Activated CD4-positive, alpha-beta T cell treated with anti-CD3 and anti-CD28 coated beads, Interleukin-2, amount 10 ng/mL, durations not matched to agents 7 days and 5 days (primary cell): ENCODE measurements at regions not wholly inside any gene's neighbourhood (a gene's known extent, or its start where the extent isn't known, plus 50 kb on each side); places are given as distances from the start of the nearest gene placed in this dataset.

Source experiments
- CTCF ChIA-PET: fragments of 350-600 bp; sonication (Branson Sonifier 250); formaldehyde crosslinking; loops from one replicate; lab custom pipeline; 2021; ENCODE audit warnings: antibody characterized with exemption; lab: Charles Lee
- POLR2A ChIA-PET: fragments of 350-600 bp; sonication (Branson Sonifier 250); formaldehyde crosslinking; loops from one replicate; lab custom pipeline; 2021; ENCODE audit warnings: antibody characterized with exemption; lab: Charles Lee
- DNase-seq: peaks from one replicate; pipeline ENCODE4 v3.0.0-alpha.2; 2020
- H3K27ac Mint-ChIP-seq: one replicate; pipeline ENCODE4 v1.8.0; 2021; ENCODE audit warnings: mild to moderate bottlenecking, moderate library complexity, mixed read lengths
- H3K27me3 Mint-ChIP-seq: one replicate; pipeline ENCODE4 v1.8.0; 2021; ENCODE audit warnings: mixed read lengths
- H3K36me3 Mint-ChIP-seq: one replicate; pipeline ENCODE4 v1.8.0; 2021; ENCODE audit warnings: low read depth, mixed read lengths
- H3K4me1 Mint-ChIP-seq: one replicate; pipeline ENCODE4 v1.8.0; 2021; ENCODE audit warnings: mixed read lengths
- H3K4me3 Mint-ChIP-seq: one replicate; pipeline ENCODE4 v1.8.0; 2021; ENCODE audit warnings: mild to moderate bottlenecking, moderate library complexity, mixed read lengths
- H3K9me3 Mint-ChIP-seq: one replicate; pipeline ENCODE4 v1.8.0; 2021; ENCODE audit warnings: mixed read lengths

DNA sequence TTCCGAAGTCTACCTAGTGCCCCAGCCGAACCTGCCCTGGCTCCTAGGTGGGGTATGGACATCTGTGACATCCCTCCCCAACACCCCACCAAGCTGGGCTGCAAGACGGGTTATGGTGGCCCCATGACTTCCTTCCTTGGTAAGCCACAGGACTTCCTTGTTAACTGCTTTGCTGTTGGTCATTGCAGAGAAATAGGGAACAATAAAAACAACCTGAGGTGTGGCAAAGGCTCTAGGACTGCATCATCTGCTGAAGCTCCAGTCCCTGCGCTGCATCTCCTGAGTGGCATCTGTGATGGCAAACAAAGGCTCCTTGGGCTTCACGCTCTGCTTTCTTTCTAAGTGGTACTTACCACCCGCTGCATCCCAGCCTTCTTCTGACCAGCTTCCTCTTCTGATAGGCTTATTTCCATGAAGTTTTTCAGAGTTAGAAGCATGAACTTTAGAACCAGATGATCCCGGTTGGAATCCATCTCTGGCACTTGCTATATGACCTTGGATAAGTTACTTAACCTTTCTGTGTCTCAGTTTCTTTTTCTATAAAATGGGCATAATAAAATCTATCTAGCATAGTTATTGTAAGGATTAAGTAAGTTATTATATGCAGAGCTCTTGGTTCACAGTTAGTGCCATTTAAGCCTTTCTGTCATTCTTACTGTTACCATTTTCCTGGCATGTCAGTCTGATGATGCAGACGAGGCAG lies 216.8 kb downstream of the RPS24 start:
- CTCF ChIA-PET, result interaction anchor here (1.7 kb wide), 1 partner anchor 62 kb away, joined by 3 read pairs; no protein-coding TSS in a partner anchor
- Mint-ChIP-seq H3K27ac (peak overlapping the region; percentile 52), H3K4me1 (peaks cover 30% of the 10 kb centered on the region), H3K36me3 (no peaks in the 10 kb centered on the region), H3K9me3 (no peaks in the 10 kb centered on the region), H3K27me3 (peaks cover 6% of the 10 kb centered on the region), H3K4me3 (no peak overlapping the region)
- POLR2A ChIA-PET, result no interaction called here
- peak; percentile 7 for DNase-seq

DNA sequence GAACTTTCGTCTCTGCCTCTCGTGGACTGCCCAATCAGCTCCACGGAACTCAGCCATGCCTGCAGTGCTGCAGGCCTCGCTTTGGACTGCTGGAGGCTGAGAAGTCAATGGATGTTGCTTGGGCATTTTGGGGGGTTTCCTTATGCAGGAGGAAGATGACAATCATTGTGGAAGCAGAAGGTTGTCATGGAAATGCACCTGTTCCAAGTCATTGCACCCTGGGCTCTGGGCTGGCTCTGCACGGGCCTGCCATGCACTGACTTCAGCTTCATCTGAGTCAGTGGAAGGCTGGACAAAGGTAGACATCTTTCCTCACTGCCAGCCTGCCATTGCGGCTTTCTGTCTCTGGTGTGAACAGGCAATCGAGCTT lies 217.3 kb downstream of the RPS24 start:
- no peak overlapping the region for H3K27ac Mint-ChIP-seq

DNA sequence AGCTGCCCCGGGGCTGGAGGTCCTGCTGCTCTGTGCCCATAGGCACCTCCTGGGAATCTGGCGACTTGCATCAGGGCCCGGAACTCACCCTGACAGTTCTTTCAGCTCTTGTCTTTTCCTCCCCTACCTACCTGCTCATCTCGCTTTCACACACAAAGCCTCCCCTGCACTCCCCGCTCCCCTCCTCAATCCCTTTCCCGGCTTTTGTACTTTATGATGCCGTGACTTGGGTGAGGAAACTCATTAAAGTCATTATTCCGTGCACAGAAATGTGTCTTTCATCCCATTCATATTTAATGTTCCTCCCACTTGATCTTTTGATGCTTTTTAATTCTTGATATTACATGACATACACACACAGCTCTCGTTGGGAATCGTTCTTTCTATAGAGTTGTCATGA lies 218.6 kb downstream of the RPS24 start:
- DNase-seq, result no peak
- Mint-ChIP-seq H3K4me3 (no peak overlapping the region), H3K27me3 (peaks cover 6% of the 10 kb centered on the region), H3K4me1 (peaks cover 30% of the 10 kb centered on the region), H3K9me3 (no peaks in the 10 kb centered on the region), H3K36me3 (no peaks in the 10 kb centered on the region), H3K27ac (no peak overlapping the region)
- ChIA-PET POLR2A (no interaction called here), CTCF (no interaction called here)

More for the DNA sequence above, 217.3 kb downstream of the RPS24 start:
- peaks cover 30% of the 10 kb centered on the region for H3K4me1 Mint-ChIP-seq
- POLR2A ChIA-PET, result no interaction called here
- no peaks in the 10 kb centered on the region for H3K36me3 Mint-ChIP-seq
- DNase-seq, result no peak
- H3K9me3 Mint-ChIP-seq, result no peaks in the 10 kb centered on the region
- no peak overlapping the region for H3K4me3 Mint-ChIP-seq
- CTCF ChIA-PET, result interaction anchor here (1.7 kb wide), 1 partner anchor 63 kb away, joined by 3 read pairs; no protein-coding TSS in a partner anchor
- peaks cover 6% of the 10 kb centered on the region for H3K27me3 Mint-ChIP-seq

DNA sequence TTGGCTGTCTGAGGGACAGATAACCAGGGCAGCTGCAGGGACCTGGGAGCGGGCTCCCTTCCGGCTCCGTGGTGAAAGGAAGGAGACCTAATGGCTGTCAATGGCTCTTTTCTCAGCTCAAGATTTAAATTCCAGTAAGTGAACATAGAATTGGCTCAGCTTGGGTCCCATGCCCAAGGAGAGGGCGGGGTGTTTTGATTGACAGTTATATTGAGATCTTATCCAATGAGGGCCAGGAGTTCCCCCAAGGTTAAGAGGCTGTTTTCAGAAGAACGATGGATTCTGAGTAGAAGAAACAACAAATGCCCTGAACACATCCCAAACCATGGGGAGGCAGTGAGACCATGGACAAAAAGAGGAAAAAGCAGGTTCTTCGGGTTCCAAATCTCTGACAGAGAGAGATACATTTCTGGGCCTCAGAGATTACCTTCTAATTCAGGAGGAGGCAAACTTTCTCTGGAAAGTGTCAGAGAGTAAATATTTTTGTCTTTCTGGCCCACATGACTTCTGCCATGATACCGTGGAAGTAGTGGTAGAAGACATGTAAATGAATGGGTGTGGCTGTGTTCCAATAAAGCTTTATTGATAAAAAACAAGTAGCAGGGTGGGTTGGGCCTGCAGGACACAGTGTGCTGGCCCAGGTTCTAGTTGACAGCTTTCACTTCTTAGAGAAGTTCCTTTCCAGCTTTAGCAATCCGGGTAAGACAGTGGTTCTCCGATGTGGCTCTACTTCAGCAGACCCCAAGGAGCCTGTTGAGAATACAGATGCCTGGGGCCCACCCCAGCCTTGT lies 219.6 kb downstream of the RPS24 start:
- Mint-ChIP-seq H3K27ac (no peak overlapping the region), H3K27me3 (peaks cover 7% of the 10 kb centered on the region), H3K9me3 (no peaks in the 10 kb centered on the region), H3K36me3 (no peaks in the 10 kb centered on the region), H3K4me3 (no peak overlapping the region), H3K4me1 (peaks cover 30% of the 10 kb centered on the region)
- CTCF ChIA-PET, result no interaction called here
- no peak for DNase-seq
- POLR2A ChIA-PET, result no interaction called here

DNA sequence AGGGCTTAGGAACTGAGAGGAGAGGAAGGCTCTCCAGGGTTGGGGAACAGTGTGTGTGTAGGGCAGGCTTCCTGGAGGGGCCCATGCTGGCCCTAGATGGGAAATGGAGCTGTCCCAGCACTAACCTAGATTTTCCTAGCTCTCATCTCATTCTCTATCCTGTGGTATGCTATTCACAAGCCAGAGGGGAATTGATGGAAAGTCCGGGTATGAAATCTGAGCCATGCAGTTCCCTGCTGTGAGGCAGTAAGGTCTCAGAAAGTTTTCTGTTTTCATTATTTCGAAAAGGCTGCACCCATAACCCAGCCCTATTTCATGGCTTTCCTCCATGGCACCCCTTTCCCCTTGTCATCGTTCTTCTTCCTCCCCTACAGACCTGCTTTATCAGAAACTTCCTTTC lies 220.3 kb downstream of the RPS24 start:
- H3K27me3 Mint-ChIP-seq, result peaks cover 7% of the 10 kb centered on the region
- H3K4me1 Mint-ChIP-seq, result peaks cover 22% of the 10 kb centered on the region
- no peaks in the 10 kb centered on the region for H3K36me3 Mint-ChIP-seq
- DNase-seq, result no peak
- CTCF ChIA-PET, result no interaction called here
- POLR2A ChIA-PET, result no interaction called here
- no peaks in the 10 kb centered on the region for H3K9me3 Mint-ChIP-seq
- no peak overlapping the region for H3K27ac Mint-ChIP-seq
- no peak overlapping the region for H3K4me3 Mint-ChIP-seq

DNA sequence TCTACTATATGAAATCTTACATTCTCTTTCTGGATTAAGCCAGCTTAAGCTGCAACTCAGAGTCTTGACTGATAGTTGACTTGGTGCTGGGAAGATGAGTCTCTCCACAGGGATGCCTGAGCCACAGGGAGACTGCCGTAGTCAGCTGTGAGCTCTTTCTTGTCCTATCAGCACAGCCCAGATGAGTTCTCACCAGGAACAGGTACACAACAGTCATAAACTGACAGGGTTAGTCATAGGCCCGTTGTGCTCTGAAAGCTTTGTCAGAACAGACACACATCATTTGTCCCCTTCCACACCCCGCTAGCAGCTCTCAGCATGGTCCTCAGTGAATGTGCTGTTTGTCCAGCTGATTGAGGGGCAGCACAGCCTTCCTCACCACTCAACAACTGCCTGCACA lies 221.6 kb downstream of the RPS24 start:
- POLR2A ChIA-PET, result no interaction called here
- H3K9me3 Mint-ChIP-seq, result no peaks in the 10 kb centered on the region
- H3K4me3 Mint-ChIP-seq, result no peak overlapping the region
- CTCF ChIA-PET, result interaction anchor here (1.0 kb wide), 1 partner anchor 16 kb away, joined by 3 read pairs; no protein-coding TSS in a partner anchor
- no peak for DNase-seq
- peaks cover 11% of the 10 kb centered on the region for H3K4me1 Mint-ChIP-seq
- H3K36me3 Mint-ChIP-seq, result no peaks in the 10 kb centered on the region
- H3K27me3 Mint-ChIP-seq, result peaks cover 4% of the 10 kb centered on the region
- no peak overlapping the region for H3K27ac Mint-ChIP-seq

DNA sequence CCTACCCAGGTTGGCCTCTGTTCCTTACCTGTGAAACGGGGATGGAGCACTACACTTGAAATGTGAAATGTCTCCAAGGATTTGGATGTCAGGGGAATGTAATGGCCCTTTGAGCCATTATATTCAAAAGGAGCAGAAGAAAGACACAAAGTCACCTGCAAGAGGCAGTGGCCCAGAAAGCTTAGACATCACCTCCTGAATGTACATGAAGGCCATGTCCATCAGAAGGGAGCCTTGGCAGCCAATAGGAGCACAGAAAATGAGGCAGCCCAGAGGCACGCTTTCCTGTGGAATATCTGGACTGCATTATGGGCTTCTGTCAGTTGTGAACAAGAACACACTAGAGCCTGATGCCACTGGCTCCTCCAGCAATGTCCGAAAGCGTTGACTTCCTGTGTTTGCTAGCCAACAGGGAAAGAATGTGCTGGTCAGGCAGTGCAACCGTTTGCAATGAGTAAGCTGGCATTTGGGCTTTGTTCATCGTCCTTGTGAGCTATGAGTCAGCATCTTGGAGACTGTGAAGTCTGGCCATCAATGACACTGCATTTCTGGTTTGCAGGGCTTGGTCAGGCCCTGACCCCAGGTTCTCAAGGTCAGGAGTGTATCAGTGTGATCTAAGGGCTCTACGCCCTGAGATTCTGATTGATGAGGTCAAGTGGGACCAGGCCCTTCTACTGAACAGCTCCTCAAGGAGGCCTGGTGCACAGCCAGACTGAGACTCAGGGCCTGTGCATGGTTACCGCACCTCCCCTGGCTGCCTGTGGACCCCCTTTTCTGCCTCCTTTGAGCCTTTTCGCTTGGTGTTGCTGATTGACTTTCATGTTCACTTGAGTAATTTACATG lies 222.4 kb downstream of the RPS24 start:
- Mint-ChIP-seq H3K4me3 (no peak overlapping the region), H3K36me3 (no peaks in the 10 kb centered on the region), H3K4me1 (peaks cover 3% of the 10 kb centered on the region), H3K9me3 (no peaks in the 10 kb centered on the region), H3K27me3 (peaks cover 4% of the 10 kb centered on the region), H3K27ac (no peak overlapping the region)
- DNase-seq, result no peak
- ChIA-PET POLR2A (no interaction called here), CTCF (interaction anchor here (1.0 kb wide), 1 partner anchor 15 kb away, joined by 3 read pairs; no protein-coding TSS in a partner anchor)

DNA sequence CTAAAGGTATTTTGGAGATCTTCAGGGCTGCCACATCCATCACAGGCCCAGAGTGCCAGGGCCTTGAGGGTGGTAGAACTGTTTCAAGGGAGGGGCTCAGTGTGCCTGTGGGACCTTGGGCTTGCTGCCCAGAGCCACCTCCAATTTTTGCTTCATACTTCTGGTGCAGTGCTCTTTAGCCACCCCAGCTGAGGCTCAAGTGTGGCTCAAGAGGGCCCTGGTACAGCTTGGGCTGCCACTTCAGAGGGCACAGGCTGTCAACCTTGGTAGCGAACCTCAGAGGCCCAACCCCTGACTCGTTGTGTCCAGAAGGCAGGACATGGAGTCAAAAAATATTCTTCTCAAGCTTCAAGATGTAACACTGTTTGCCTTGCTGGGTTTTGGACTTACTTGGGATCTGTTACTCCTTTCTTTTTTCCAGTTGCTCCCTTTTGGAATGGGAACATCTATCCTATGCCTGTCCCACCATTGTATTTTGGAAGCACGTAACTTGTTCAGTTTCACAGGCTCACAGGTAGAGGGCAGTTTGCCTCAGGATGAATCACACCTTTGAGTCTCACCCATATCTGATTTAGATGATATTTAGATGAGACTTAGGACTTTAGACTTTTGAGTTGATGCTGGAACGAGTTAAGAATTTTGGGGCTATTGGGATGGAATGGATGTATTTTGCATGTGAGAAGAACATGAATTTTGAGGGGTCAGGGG lies 224.8 kb downstream of the RPS24 start:
- Mint-ChIP-seq H3K36me3 (no peaks in the 10 kb centered on the region), H3K27ac (no peak overlapping the region), H3K27me3 (peaks cover 4% of the 10 kb centered on the region), H3K4me1 (no peaks in the 10 kb centered on the region), H3K4me3 (no peak overlapping the region), H3K9me3 (no peaks in the 10 kb centered on the region)
- ChIA-PET POLR2A (no interaction called here), CTCF (no interaction called here)
- no peak for DNase-seq

DNA sequence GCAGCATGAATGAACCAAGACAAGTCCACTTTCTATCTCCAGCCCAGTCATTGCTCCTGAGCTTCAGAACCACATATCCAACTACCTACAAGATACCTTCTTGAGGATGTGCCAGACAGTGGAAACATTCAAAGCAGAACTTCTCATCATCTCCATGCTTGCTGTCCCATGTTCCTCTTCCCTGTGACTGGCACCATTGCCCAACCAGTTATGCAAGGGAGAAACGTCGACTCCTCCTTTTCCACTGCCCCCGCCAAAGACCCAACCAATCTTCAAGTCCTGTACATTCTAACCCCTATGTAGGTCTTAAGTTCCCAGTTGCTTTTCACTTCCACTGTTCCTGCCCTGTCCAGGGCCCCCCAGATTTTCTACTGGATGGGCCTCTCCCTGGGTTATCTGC lies 225.7 kb downstream of the RPS24 start:
- DNase-seq, result no peak
- ChIA-PET POLR2A (no interaction called here), CTCF (interaction anchor here (0.6 kb wide), 1 partner anchor 9 kb away, joined by 3 read pairs; no protein-coding TSS in a partner anchor)
- Mint-ChIP-seq H3K27ac (no peak overlapping the region), H3K36me3 (no peaks in the 10 kb centered on the region), H3K9me3 (no peaks in the 10 kb centered on the region), H3K4me3 (no peak overlapping the region), H3K4me1 (no peaks in the 10 kb centered on the region), H3K27me3 (peaks cover 4% of the 10 kb centered on the region)

DNA sequence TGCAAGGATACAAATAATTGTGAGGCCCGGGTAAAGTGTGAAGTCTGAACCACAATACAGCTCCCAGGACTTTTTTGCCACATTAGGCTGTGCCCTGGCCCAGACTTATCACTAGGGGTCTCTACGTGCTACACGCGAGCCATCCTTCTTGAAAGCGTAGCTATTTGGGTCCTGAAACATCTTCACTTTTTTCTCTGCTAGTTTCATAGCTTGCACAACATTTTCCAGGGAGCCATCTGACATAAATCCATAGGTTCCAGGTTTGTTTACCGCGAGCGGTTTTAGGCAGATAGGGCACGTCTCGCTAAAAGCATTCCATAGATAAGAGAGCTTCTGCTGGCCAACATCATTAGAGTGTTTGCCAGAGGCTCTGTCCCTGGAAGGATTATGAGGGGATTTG lies 226.5 kb downstream of the RPS24 start:
- ChIA-PET POLR2A (no interaction called here), CTCF (interaction anchor here (0.8 to 0.9 kb wide), 2 partner anchors 11 kb away, joined by 3 read pairs; no protein-coding TSS in a partner anchor)
- Mint-ChIP-seq H3K27ac (no peak overlapping the region), H3K9me3 (no peaks in the 10 kb centered on the region), H3K4me1 (no peaks in the 10 kb centered on the region), H3K36me3 (no peaks in the 10 kb centered on the region), H3K27me3 (peaks cover 4% of the 10 kb centered on the region), H3K4me3 (no peak overlapping the region)
- no peak for DNase-seq

DNA sequence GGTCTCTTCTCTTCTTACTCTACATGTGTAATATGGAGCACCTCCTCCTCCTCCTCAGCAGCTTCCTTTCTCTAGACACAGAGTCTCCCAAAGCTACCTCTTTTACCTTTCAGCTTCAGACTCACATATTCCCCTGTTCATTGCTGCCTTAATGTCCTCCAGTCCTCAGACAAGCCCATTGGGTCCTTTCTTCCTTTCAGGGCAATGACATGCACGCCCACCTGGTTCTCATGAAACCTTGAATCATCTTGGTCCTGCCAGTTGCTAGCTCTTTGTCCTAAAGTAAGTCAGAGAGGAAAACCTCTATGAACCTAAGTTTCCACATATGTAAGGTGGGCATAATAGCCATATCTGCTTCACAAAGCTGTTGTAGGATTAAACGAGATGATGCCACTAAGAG lies 227.0 kb downstream of the RPS24 start:
- Mint-ChIP-seq H3K4me1 (no peaks in the 10 kb centered on the region), H3K9me3 (no peaks in the 10 kb centered on the region), H3K4me3 (no peak overlapping the region), H3K27me3 (peaks cover 4% of the 10 kb centered on the region), H3K27ac (no peak overlapping the region), H3K36me3 (no peaks in the 10 kb centered on the region)
- ChIA-PET CTCF (interaction anchor here (0.8 to 0.9 kb wide), 2 partner anchors 10 to 12 kb away, joined by 3 read pairs; no protein-coding TSS in a partner anchor), POLR2A (no interaction called here)
- no peak for DNase-seq

DNA sequence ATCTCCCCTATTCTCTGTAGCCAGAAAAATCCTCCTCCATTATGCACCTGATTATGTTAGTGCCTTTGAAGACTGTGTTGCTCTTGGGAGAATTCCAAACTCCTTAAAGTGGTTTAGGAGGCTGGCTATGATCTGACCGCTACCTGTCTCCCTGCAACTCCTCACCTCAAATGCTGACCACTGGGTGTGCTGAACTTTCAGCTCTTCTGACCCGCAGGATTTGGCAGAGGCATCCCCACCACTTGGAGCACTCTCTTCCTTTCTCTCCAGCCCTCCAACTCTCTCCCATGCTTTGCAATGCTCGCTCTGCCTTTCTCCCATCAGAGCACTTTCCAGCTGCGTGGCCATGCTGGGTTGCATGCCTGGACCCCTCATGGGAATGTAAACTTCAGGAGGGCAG lies 227.6 kb downstream of the RPS24 start:
- ChIA-PET POLR2A (no interaction called here), CTCF (no interaction called here)
- peaks cover 4% of the 10 kb centered on the region for H3K27me3 Mint-ChIP-seq
- H3K36me3 Mint-ChIP-seq, result no peaks in the 10 kb centered on the region
- H3K4me3 Mint-ChIP-seq, result no peak overlapping the region
- no peaks in the 10 kb centered on the region for H3K9me3 Mint-ChIP-seq
- no peak for DNase-seq
- H3K27ac Mint-ChIP-seq, result no peak overlapping the region
- no peaks in the 10 kb centered on the region for H3K4me1 Mint-ChIP-seq
